Testis (tissue), 2 donors: ENCODE measurements at regions not wholly inside any gene's neighbourhood (a gene's known extent, or its start where the extent isn't known, plus 50 kb on each side); places are given as distances from the start of the nearest gene placed in this dataset.

ENCODE experiments used
- DNase-seq: peaks from one replicate; pipeline ENCODE4 v3.0.0-alpha.2; 2019
- H3K27ac ChIP-seq, 2 donors: fragments of 200-600 bp; sonication (generic); one replicate each; pipeline ENCODE4 v1.5.1; 2019
- H3K27me3 ChIP-seq: fragments of 200-600 bp; sonication (generic); one replicate; pipeline ENCODE4 v1.5.1; 2019
- H3K36me3 ChIP-seq: fragments of 200-600 bp; sonication (generic); one replicate; pipeline ENCODE4 v1.5.1; 2017; ENCODE audit warnings: low read depth; ENCODE audit errors: missing control alignments
- H3K4me1 ChIP-seq: fragments of 200-600 bp; sonication (generic); one replicate; pipeline ENCODE4 v1.5.1; 2019
- H3K4me3 ChIP-seq, 2 donors: fragments of 200-600 bp; sonication (generic); one replicate each; pipeline ENCODE4 v1.5.1; 2017 to 2019
- H3K9me3 ChIP-seq: fragments of 200-600 bp; sonication (generic); one replicate; pipeline ENCODE4 v1.5.1; 2017
- CTCF ChIP-seq, 3 experiments: fragments of 450-650 bp in 2 of 3; fragments of 200-600 bp in 1 of 3; sonication (generic) in 1 of 3; IDR thresholded peaks; one replicate each; pipeline ENCODE4 v1.5.1; 2016 to 2019; ENCODE audit warnings: antibody characterized with exemption in 3 of 3, mild to moderate bottlenecking in 2 of 3, moderate library complexity in 1 of 3
- POLR2A ChIP-seq: fragments of 450-650 bp; IDR thresholded peaks from one replicate; pipeline ENCODE4 v1.6.1; 2017; ENCODE audit warnings: antibody characterized with exemption, mild to moderate bottlenecking, moderate library complexity
- WGBS, 2 donors: methylation state at CpG; one replicate each; pipeline ENCODE4 v1.1.5; 2018; 5-methylcytosine and 5-hydroxymethylcytosine counted together
- intact Hi-C: fragments of 100-400 bp; cut with DNase I; formaldehyde crosslinking; loops from one replicate; pipeline ENCODE4 v1.15.1; 2023; ENCODE audit warnings: low total_unique reads

- intact Hi-C loops, result loop anchor here (10.0 kb wide), 1 partner anchor 63 kb away; no protein-coding TSS in a partner anchor
- no peak for TF ChIP-seq POLR2A
- TF ChIP-seq CTCF (IDR thresholded peaks at IDR 0.05), result no peak
- Histone ChIP-seq H3K4me1 (no peaks in the 10 kb centered on the region), H3K27ac (no peak overlapping the region), H3K9me3 (no peaks in the 10 kb centered on the region), H3K4me3 (no peak overlapping the region), H3K36me3 (no peaks in the 10 kb centered on the region), H3K27me3 (no peaks in the 10 kb centered on the region)
- 57 to 61% methylated on average over 2 of the region's 2 CpGs for WGBS, 2 donors
- DNase-seq, result peak; percentile 18
Observed at GRCh38 chr11:30131535-30131934, 99.3 kb upstream of the FSHB start.

- intact Hi-C loops, result loop anchor here (10.0 kb wide), 1 partner anchor 62 kb away; no protein-coding TSS in a partner anchor
- 81 to 85% methylated on average over 4 of the region's 4 CpGs for WGBS, 2 donors
- no peak for DNase-seq
- no peaks in the 10 kb centered on the region for H3K27me3 ChIP-seq
- H3K36me3 ChIP-seq, result no peaks in the 10 kb centered on the region
- no peaks in the 10 kb centered on the region for H3K9me3 ChIP-seq
- no peak for TF ChIP-seq POLR2A
- no peak for TF ChIP-seq CTCF (IDR thresholded peaks at IDR 0.05)
- H3K4me1 ChIP-seq, result no peaks in the 10 kb centered on the region
- H3K4me3 ChIP-seq, result no peak overlapping the region
- H3K27ac ChIP-seq, result no peak overlapping the region
Observed at GRCh38 chr11:30133281-30133680, 97.5 kb upstream of the FSHB start.

DNA sequence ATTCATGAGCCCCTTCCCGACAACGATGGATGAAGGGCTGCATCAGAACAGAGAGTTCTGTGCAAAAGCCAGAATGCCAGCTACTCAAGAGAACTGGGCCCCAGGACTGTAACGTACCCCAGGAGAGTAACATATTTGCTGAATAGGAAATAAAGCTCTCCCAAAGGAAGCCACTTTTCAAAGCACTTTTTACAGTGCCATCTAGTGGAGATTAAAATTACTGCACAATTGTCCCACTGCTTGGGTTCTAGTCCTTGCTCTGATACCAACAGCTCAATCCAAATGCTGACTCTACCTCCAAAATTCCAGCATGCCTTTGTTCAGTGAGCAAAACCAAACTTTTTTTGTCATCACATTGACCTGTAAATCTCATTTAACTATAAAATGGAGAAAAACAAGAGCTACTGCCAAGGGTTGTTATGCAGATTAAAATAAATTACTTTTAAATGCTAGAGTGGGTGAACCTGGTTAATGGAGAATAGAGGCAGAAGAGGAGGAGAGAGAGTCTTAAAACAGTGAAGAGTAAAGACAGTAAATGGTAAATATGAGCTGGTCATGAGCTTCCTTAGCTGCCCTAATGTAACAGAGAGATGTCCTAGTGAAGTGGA lies 87.6 kb upstream of the FSHB start:
- TF ChIP-seq POLR2A (no peak), CTCF (IDR thresholded peaks at IDR 0.05) (peak in 2 of 3 experiments; percentile 56 to 74)
- no peak overlapping the region for H3K27ac ChIP-seq
- WGBS, 2 donors, result 32 to 66% methylated on average over 3 of the region's 3 CpGs
- H3K27me3 ChIP-seq, result no peaks in the 10 kb centered on the region
- no peak for DNase-seq
- no peaks in the 10 kb centered on the region for H3K4me1 ChIP-seq
- H3K36me3 ChIP-seq, result no peaks in the 10 kb centered on the region
- H3K9me3 ChIP-seq, result no peaks in the 10 kb centered on the region
- intact Hi-C loops, result no loop called here
- no peak overlapping the region for H3K4me3 ChIP-seq

- TF ChIP-seq POLR2A (no peak), CTCF (IDR thresholded peaks at IDR 0.05) (no peak)
- Histone ChIP-seq H3K4me1 (no peaks in the 10 kb centered on the region), H3K4me3 (no peak overlapping the region), H3K27ac (no peak overlapping the region), H3K9me3 (no peaks in the 10 kb centered on the region), H3K36me3 (no peaks in the 10 kb centered on the region), H3K27me3 (no peaks in the 10 kb centered on the region)
- intact Hi-C loops, result no loop called here
- 94% methylated on average over 5 of the region's 5 CpGs for WGBS, 2 donors
- DNase-seq, result no peak
Observed at GRCh38 chr11:30147293-30147692, 83.5 kb upstream of the FSHB start.

DNA sequence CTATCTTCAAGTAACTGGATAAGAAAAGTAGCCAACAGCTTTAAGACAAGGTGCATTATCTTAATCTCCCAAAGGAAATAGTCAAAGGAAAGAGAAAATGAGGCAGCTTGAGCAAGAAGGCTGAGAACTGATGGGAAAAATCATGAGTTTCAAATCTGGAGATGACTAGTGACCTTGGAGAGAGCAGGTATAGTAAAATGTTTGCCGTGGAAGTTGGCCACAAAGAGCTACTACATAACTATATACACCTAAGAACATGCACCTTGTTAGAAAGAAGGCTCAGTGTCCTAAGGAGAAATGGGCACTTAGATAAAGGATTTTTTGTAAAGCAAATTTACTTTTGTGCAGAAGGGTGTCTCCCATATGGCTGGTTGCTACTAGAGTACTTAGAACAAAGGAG lies 80.8 kb upstream of the FSHB start:
- H3K9me3 ChIP-seq, result no peaks in the 10 kb centered on the region
- H3K4me3 ChIP-seq, result no peak overlapping the region
- no peaks in the 10 kb centered on the region for H3K36me3 ChIP-seq
- TF ChIP-seq CTCF (IDR thresholded peaks at IDR 0.05) (no peak), POLR2A (no peak)
- no peak for DNase-seq
- no peak overlapping the region for H3K27ac ChIP-seq
- H3K4me1 ChIP-seq, result no peaks in the 10 kb centered on the region
- intact Hi-C loops, result no loop called here
- no peaks in the 10 kb centered on the region for H3K27me3 ChIP-seq
- 88 to 91% methylated on average over 1 of the region's 1 CpG for WGBS, 2 donors
